H1 (cell line): ENCODE measurements at regions not wholly inside any gene's neighbourhood (a gene's known extent, or its start where the extent isn't known, plus 50 kb on each side); places are given as distances from the start of the nearest gene placed in this dataset.

Experiments
- BACH1 ChIP-seq: IDR thresholded peaks from 2 replicates; pipeline ENCODE4 v1.6.1; 2012; ENCODE audit warnings: low read length, improper control_type of control experiment
- CHD7 ChIP-seq: fragments of 300-600 bp; sonication (generic); IDR thresholded peaks from 2 replicates; pipeline ENCODE4 v1.7.1; 2012; ENCODE audit warnings: low read length, moderate library complexity, mild to moderate bottlenecking, inconsistent platforms; ENCODE audit not compliant: insufficient replicate concordance
- FOSL1 ChIP-seq: IDR thresholded peaks from 2 replicates; pipeline ENCODE4 v1.6.1; 2011; ENCODE audit warnings: mild to moderate bottlenecking, low read depth, low read length, moderate library complexity; ENCODE audit not compliant: insufficient read depth
- HDAC6 ChIP-seq: IDR thresholded peaks from one replicate; pipeline ENCODE4 v1.7.1; 2012; ENCODE audit warnings: low read depth, mild to moderate bottlenecking, inconsistent platforms, low read length, moderate library complexity
- MAFK ChIP-seq: IDR thresholded peaks from 2 replicates; pipeline ENCODE4 v1.6.1; 2012; ENCODE audit warnings: low read depth, mild to moderate bottlenecking, improper control_type of control experiment, low read length
- NRF1 ChIP-seq: IDR thresholded peaks from 2 replicates; pipeline ENCODE4 v1.6.1; 2011; ENCODE audit warnings: mild to moderate bottlenecking, low read depth, low read length, improper control_type of control experiment
- SIRT6 ChIP-seq: IDR thresholded peaks from one replicate; pipeline ENCODE4 v1.7.1; 2012; ENCODE audit warnings: low read length, inconsistent platforms

- TF ChIP-seq CHD7 = no peak
- TF ChIP-seq BACH1 = no peak
- no peak for TF ChIP-seq SIRT6
- TF ChIP-seq HDAC6 = no peak
- no peak for TF ChIP-seq FOSL1
- TF ChIP-seq NRF1 = no peak
- TF ChIP-seq MAFK = no peak
These were observed 106.1 kb downstream of the TNFAIP3 start (continued) for GRCh38 chr6:137973201-137973600.
